GM12873 (cell line): ENCODE measurements at regions not wholly inside any gene's neighbourhood (a gene's known extent, or its start where the extent isn't known, plus 50 kb on each side); places are given as distances from the start of the nearest gene placed in this dataset.

Source experiments
- TF ChIP-seq, protein P1 (sequence below): IDR thresholded peaks from 2 replicates; pipeline ENCODE4 v1.5.1; 2012; ENCODE audit warnings: low read depth, mild to moderate bottlenecking, moderate library complexity, low read length, control low read depth; ENCODE audit not compliant: insufficient read depth; ENCODE audit errors: missing control alignments

- TF ChIP-seq, protein P1, sequence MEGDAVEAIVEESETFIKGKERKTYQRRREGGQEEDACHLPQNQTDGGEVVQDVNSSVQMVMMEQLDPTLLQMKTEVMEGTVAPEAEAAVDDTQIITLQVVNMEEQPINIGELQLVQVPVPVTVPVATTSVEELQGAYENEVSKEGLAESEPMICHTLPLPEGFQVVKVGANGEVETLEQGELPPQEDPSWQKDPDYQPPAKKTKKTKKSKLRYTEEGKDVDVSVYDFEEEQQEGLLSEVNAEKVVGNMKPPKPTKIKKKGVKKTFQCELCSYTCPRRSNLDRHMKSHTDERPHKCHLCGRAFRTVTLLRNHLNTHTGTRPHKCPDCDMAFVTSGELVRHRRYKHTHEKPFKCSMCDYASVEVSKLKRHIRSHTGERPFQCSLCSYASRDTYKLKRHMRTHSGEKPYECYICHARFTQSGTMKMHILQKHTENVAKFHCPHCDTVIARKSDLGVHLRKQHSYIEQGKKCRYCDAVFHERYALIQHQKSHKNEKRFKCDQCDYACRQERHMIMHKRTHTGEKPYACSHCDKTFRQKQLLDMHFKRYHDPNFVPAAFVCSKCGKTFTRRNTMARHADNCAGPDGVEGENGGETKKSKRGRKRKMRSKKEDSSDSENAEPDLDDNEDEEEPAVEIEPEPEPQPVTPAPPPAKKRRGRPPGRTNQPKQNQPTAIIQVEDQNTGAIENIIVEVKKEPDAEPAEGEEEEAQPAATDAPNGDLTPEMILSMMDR, result no peak
These were observed 223.8 kb downstream of the GLI2 start for GRCh38 chr2:120959426-120959825.

DNA sequence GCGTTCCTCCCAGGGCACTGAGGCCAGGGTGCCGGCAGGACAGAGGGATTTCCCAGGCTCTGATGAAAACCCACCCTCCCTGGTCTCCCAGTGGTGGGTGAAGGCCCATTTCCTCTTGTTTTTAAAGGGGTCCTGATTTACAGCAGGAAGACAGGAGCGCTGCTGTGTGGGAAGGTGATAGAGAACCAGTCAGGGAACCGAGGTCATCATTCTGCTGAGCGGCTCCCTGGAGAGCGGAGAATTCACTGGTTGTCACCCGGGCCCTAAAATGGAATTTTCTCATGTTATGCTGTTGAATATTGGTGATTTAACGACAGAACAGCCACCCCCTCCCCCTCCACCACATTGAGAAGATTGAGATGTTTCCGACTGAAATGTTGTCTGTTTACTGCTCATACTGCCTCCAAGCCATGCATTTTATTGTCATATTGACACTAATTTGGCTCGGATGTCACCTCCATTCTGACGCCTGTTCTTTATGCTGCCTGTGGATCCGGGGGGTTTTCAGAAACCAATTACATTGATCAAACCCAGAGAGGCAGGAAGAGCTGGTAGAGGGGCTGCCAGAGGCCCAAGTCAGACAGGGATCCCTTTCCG, 225.2 kb downstream of the GLI2 start:
- TF ChIP-seq, protein P1, result no peak

- TF ChIP-seq, protein P1, result no peak
These were observed 225.7 kb downstream of the GLI2 start for GRCh38 chr2:120961396-120961795.

- TF ChIP-seq, protein P1, result no peak
These were observed 228.5 kb downstream of the GLI2 start for GRCh38 chr2:120963997-120964705.

DNA sequence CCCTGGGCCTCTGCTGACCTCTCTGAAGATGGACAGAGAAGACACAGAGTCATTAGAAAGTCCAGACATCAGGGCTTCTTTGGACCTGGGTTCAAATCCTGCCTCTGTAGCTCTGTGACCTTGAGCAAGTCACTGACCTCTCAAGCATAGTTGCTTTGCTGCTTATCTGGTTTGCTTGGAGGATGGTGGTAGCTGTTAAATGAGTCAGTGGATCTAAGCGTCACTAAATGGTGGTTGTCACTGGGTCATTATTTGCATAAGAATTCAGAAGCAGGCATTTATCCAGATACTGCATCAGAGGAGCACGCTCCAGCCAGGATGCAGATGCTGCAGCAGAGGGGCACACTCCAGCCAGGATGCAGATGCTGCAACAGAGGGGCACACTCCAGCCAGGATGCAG, 229.2 kb downstream of the GLI2 start:
- TF ChIP-seq, protein P1, result no peak

DNA sequence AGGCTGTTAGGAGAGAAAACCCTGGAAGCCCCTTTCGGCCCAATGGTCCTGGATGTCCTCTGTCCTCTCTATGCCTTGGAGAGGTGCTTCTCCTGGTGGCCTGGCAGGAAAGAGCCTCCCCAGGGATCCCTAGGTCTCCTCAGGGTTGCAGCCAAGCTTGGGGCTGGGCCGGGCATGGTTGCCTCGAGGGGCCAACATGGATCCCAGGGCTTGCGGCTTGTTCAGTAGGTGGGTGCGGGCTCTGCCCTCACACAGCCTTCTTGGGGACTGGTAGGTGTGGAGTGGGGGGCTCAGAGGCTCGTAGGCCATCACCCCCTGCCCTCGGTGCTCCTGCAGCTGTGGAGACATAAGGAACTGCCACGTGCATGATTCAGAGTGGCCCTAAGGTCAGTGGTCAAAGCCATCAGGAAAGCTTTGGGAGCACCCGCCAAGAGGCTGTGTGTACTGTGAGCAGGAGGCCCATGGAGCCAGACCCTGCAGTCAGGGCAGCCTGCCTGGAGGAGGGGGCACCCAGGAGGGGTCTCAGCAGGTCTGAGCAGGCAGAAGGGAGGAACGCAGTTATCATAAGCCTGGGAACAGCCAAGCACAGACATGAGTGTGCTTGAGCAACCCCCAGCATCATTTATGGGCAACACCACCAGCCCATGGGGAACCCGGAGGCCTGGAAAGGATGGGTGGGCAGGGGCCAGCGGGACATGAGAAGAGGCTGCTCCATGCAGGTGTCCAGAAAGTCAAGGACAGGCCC, 231.0 kb downstream of the GLI2 start:
- TF ChIP-seq, protein P1, result no peak

DNA sequence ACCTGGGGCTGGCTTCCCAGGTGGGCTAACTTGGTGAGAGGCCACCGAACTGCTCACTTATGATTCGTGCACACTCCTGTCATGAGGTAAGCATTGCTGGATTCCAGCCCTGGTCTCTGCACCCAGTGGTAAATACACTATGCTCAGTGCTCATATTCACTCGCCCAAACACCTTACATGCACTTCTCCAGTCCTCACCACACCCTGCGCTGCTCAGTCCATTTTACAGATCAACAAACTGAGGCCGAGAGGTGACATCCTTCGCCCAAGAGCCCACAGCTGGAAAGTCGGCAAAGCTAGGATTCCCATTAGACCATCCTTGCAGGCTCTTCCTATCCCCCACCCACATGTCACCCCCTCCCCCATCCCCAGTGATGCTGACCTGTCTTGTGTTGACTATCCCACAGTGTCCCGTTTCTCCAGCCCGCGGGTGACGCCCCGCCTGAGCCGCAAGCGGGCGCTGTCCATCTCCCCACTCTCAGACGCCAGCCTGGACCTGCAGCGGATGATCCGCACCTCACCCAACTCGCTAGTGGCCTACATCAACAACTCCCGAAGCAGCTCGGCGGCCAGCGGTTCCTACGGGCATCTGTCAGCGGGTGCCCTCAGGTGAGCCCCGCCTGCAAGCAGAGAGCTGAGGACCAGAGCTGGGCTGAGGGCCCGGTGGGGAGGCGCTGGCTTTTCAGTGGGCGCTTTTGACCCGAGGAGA, 232.8 kb downstream of the GLI2 start:
- TF ChIP-seq, protein P1, result no peak
